Embryonic facial prominence (tissue), 1 donor: ENCODE measurements at regions not wholly inside any gene's neighbourhood (a gene's known extent, or its start where the extent isn't known, plus 50 kb on each side); places are given as distances from the start of the nearest gene placed in this dataset.
"Not testable (repeated sequence)": the region's sequence is repeated elsewhere in the genome, so short reads cannot be mapped to it uniquely, and the experiment has no call there.

ENCODE experiments used
- DNase-seq: peaks from one replicate; pipeline ENCODE4 v3.0.0-alpha.2; 2016; ENCODE audit errors: extremely low spot score

GRCh38 chr2:185255566-185255965, 483.0 kb upstream of the FSIP2 start:
- DNase-seq: no peak

GRCh38 chr2:185265747-185266146, 472.9 kb upstream of the FSIP2 start:
- DNase-seq: no peak

- no peak for DNase-seq
These were observed 470.0 kb upstream of the FSIP2 start for GRCh38 chr2:185268651-185269050.

- DNase-seq: no peak
These were observed 463.7 kb upstream of the FSIP2 start for GRCh38 chr2:185274718-185275484.

- DNase-seq: not testable (repeated sequence)
These were observed 462.6 kb upstream of the FSIP2 start for GRCh38 chr2:185275979-185276378.

GRCh38 chr2:185278761-185279160, 459.8 kb upstream of the FSIP2 start:
- no peak for DNase-seq

GRCh38 chr2:185279999-185280398, 458.6 kb upstream of the FSIP2 start:
- no peak for DNase-seq

GRCh38 chr2:185284696-185285095, 453.9 kb upstream of the FSIP2 start:
- no peak for DNase-seq

GRCh38 chr2:185290012-185290411, 448.6 kb upstream of the FSIP2 start:
- not testable (repeated sequence) for DNase-seq

- no peak for DNase-seq
These were observed 447.5 kb upstream of the FSIP2 start for GRCh38 chr2:185291035-185291647.

GRCh38 chr2:185299867-185300266, 438.7 kb upstream of the FSIP2 start:
- DNase-seq: no peak

GRCh38 chr2:185306119-185306518, 432.5 kb upstream of the FSIP2 start:
- DNase-seq: no peak

- no peak for DNase-seq
These were observed 422.2 kb upstream of the FSIP2 start for GRCh38 chr2:185316383-185316782.

GRCh38 chr2:185318271-185318724, 420.3 kb upstream of the FSIP2 start:
- DNase-seq: no peak

- DNase-seq: no peak
These were observed 402.7 kb upstream of the FSIP2 start for GRCh38 chr2:185335879-185336278.

GRCh38 chr2:185337033-185337432, 401.6 kb upstream of the FSIP2 start:
- no peak for DNase-seq

- DNase-seq: no peak
These were observed 400.5 kb upstream of the FSIP2 start for GRCh38 chr2:185338104-185338503.

- no peak for DNase-seq
These were observed 391.2 kb upstream of the FSIP2 start for GRCh38 chr2:185347445-185347844.

- no peak for DNase-seq
These were observed 377.8 kb upstream of the FSIP2 start for GRCh38 chr2:185360776-185361175.

- no peak for DNase-seq
These were observed 366.4 kb upstream of the FSIP2 start for GRCh38 chr2:185372188-185372587.

- DNase-seq: no peak
These were observed 365.4 kb upstream of the FSIP2 start for GRCh38 chr2:185373229-185373628.

GRCh38 chr2:185374878-185375277, 363.7 kb upstream of the FSIP2 start:
- DNase-seq: no peak

- DNase-seq: no peak
These were observed 362.9 kb upstream of the FSIP2 start for GRCh38 chr2:185375731-185376130.
